GM19025 (cell line): ENCODE measurements at regions not wholly inside any gene's neighbourhood (a gene's known extent, or its start where the extent isn't known, plus 50 kb on each side); places are given as distances from the start of the nearest gene placed in this dataset.

ENCODE experiments used
- ATAC-seq: cut with Tn5 transposase; IDR thresholded peaks from one replicate; pipeline ENCODE4 v1.9.1; 2021; ENCODE audit warnings: mild to moderate bottlenecking, low read depth, moderate library complexity; ENCODE audit not compliant: unreplicated experiment

- no peak for ATAC-seq
Observed at GRCh38 chr2:15762449-15762848, 170.8 kb downstream of the DDX1 start.

GRCh38 chr2:15763106-15763821 is 171.6 kb downstream of the DDX1 start:
- no peak for ATAC-seq

GRCh38 chr2:15763822-15764682 is 172.4 kb downstream of the DDX1 start:
- ATAC-seq: no peak

GRCh38 chr2:15764683-15765011 is 173.0 kb downstream of the DDX1 start:
- no peak for ATAC-seq

GRCh38 chr2:15765211-15765610 is 173.5 kb downstream of the DDX1 start:
- no peak for ATAC-seq

GRCh38 chr2:15765686-15766302 is 174.1 kb downstream of the DDX1 start:
- no peak for ATAC-seq

GRCh38 chr2:15766303-15766861 is 174.0 kb upstream of the MYCN start:
- no peak for ATAC-seq

- ATAC-seq: no peak
Observed at GRCh38 chr2:15766911-15767597, 173.3 kb upstream of the MYCN start.

- ATAC-seq: no peak
Observed at GRCh38 chr2:15767679-15768078, 172.7 kb upstream of the MYCN start.

- no peak for ATAC-seq
Observed at GRCh38 chr2:15768142-15768541, 172.2 kb upstream of the MYCN start.

- ATAC-seq: no peak
Observed at GRCh38 chr2:15768615-15769014, 171.7 kb upstream of the MYCN start.

GRCh38 chr2:15769235-15769634 is 171.1 kb upstream of the MYCN start:
- no peak for ATAC-seq

GRCh38 chr2:15769676-15770547 is 170.4 kb upstream of the MYCN start:
- ATAC-seq: no peak

GRCh38 chr2:15770606-15771005 is 169.7 kb upstream of the MYCN start:
- no peak for ATAC-seq

GRCh38 chr2:15771124-15771523 is 169.2 kb upstream of the MYCN start:
- no peak for ATAC-seq

- no peak for ATAC-seq
Observed at GRCh38 chr2:15772086-15772595, 168.2 kb upstream of the MYCN start.

- no peak for ATAC-seq
Observed at GRCh38 chr2:15772681-15773080, 167.7 kb upstream of the MYCN start.

GRCh38 chr2:15773204-15773603 is 167.1 kb upstream of the MYCN start:
- no peak for ATAC-seq

- ATAC-seq: no peak
Observed at GRCh38 chr2:15773846-15774245, 166.5 kb upstream of the MYCN start.
